ENCODE measurements at regions not wholly inside any gene's neighbourhood (a gene's known extent, or its start where the extent isn't known, plus 50 kb on each side); places are given as distances from the start of the nearest gene placed in this dataset.

DNA sequence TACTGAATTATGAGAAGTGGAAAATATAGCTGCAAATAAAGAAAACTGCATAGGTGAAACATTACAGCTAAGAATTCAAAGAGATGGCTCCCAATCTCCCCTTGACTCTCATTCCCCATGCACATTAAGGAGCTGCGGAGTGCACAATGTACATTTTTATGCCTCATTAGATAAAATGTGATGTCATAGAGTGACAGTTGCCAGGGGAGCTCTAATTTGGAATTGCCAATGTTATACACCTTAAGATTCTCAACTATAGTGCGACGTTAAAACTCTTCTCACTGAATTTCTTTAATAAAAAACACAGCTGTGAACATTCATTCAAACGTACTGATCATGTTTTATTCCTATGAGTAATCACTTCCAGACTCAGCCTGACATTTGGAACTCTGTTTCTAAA lies 386.9 kb upstream of the CELF2 start:
- H3K27me3 Mint-ChIP-seq, result peaks cover 10% of the 10 kb centered on the region
- no peak overlapping the region for H3K27ac Mint-ChIP-seq
- H3K4me1 Mint-ChIP-seq, result no peaks in the 10 kb centered on the region
- H3K4me3 Mint-ChIP-seq, result no peak overlapping the region
- H3K36me3 Mint-ChIP-seq, result no peaks in the 10 kb centered on the region
- ATAC-seq, result no peak
- peaks cover 2% of the 10 kb centered on the region for H3K9me3 Mint-ChIP-seq

- H3K4me3 Mint-ChIP-seq, result no peak overlapping the region
- no peak for ATAC-seq
These were observed 375.5 kb upstream of the CELF2 start for GRCh38 chr10:10642189-10642588.

GRCh38 chr10:10642751-10643150 lies 374.9 kb upstream of the CELF2 start:
- Mint-ChIP-seq H3K9me3 (peaks cover 2% of the 10 kb centered on the region), H3K27me3 (peaks cover 26% of the 10 kb centered on the region), H3K27ac (no peak overlapping the region), H3K4me1 (no peaks in the 10 kb centered on the region), H3K36me3 (no peaks in the 10 kb centered on the region), H3K4me3 (no peak overlapping the region)
- no peak for ATAC-seq

More at GRCh38 chr10:10642189-10642588, 375.5 kb upstream of the CELF2 start:
- Mint-ChIP-seq H3K27me3 (peaks cover 21% of the 10 kb centered on the region), H3K36me3 (no peaks in the 10 kb centered on the region), H3K27ac (no peak overlapping the region), H3K9me3 (peaks cover 2% of the 10 kb centered on the region), H3K4me1 (no peaks in the 10 kb centered on the region)

DNA sequence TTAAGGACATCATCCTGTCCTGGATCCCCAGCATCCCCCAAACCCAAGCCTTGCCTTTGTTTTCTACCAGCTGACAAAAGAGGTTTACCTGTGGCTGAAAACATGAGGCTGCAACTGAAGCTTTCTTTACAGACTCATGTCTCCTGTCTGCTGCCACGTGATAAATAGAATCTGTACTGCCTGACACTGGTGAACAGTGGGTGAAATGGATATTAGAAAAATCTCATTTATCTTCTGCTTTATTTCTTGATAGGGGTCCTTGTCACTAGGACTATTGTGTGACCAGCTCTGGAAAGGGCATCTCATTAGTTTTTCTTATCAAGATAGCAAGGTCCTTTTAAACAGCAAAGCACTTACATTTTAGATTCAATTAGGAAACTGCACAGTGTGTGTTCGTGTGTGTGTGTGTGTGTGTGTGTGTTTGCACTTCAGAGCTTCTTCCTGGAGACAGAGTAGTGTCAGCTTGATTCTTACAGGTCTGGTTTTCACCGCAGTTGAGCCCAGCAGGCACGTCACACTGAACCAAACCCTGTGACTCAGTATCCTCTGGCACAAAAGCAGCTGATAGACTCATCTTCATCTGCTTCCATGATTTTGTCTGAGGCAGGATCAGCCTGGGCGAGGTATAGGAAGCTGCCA lies 373.5 kb upstream of the CELF2 start:
- H3K4me3 Mint-ChIP-seq, result no peak overlapping the region
- no peak overlapping the region for H3K27ac Mint-ChIP-seq
- peaks cover 2% of the 10 kb centered on the region for H3K9me3 Mint-ChIP-seq
- no peaks in the 10 kb centered on the region for H3K36me3 Mint-ChIP-seq
- peaks cover 32% of the 10 kb centered on the region for H3K27me3 Mint-ChIP-seq
- ATAC-seq, result no peak
- H3K4me1 Mint-ChIP-seq, result no peaks in the 10 kb centered on the region

GRCh38 chr10:10644676-10645385 lies 372.8 kb upstream of the CELF2 start:
- H3K27me3 Mint-ChIP-seq, result peaks cover 32% of the 10 kb centered on the region
- H3K9me3 Mint-ChIP-seq, result peaks cover 2% of the 10 kb centered on the region
- H3K27ac Mint-ChIP-seq, result no peak overlapping the region
- no peaks in the 10 kb centered on the region for H3K4me1 Mint-ChIP-seq
- ATAC-seq, result no peak
- H3K4me3 Mint-ChIP-seq, result no peak overlapping the region
- no peaks in the 10 kb centered on the region for H3K36me3 Mint-ChIP-seq

DNA sequence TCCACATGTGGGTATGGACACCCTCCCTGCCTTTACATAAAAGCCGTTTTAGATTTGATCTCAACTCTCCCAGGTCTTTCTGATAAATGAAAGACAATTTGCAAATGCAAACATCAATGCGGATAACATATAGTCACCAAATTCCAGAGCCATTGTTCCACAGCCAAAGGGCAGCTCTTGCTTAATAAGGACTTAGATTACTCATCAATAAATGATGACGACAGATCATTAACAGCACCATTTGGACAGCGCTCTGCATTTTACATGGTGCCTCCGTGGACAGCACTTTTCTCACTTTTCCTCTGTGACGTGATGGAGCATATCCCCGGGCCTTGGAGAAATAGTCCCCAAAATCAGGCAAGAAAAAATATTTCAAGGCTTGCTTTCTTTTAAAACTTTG lies 370.3 kb upstream of the CELF2 start:
- no peak overlapping the region for H3K4me3 Mint-ChIP-seq
- H3K4me1 Mint-ChIP-seq, result no peaks in the 10 kb centered on the region
- no peak overlapping the region for H3K27ac Mint-ChIP-seq

GRCh38 chr10:10657139-10657760 lies 360.4 kb upstream of the CELF2 start:
- no peak for ATAC-seq
- H3K4me3 Mint-ChIP-seq, result no peak overlapping the region

More for the DNA sequence above, 370.3 kb upstream of the CELF2 start:
- H3K36me3 Mint-ChIP-seq, result no peaks in the 10 kb centered on the region
- H3K9me3 Mint-ChIP-seq, result peaks cover 2% of the 10 kb centered on the region
- ATAC-seq, result no peak
- peaks cover 32% of the 10 kb centered on the region for H3K27me3 Mint-ChIP-seq

GRCh38 chr10:10658172-10658785 lies 359.4 kb upstream of the CELF2 start:
- Mint-ChIP-seq H3K27ac (no peak overlapping the region), H3K27me3 (no peaks in the 10 kb centered on the region), H3K4me3 (no peak overlapping the region), H3K4me1 (no peaks in the 10 kb centered on the region), H3K9me3 (peaks cover 9% of the 10 kb centered on the region), H3K36me3 (no peaks in the 10 kb centered on the region)
- no peak for ATAC-seq

More at GRCh38 chr10:10657139-10657760, 360.4 kb upstream of the CELF2 start:
- H3K36me3 Mint-ChIP-seq, result no peaks in the 10 kb centered on the region
- H3K9me3 Mint-ChIP-seq, result peaks cover 12% of the 10 kb centered on the region
- H3K4me1 Mint-ChIP-seq, result no peaks in the 10 kb centered on the region
- no peak overlapping the region for H3K27ac Mint-ChIP-seq
- no peaks in the 10 kb centered on the region for H3K27me3 Mint-ChIP-seq

DNA sequence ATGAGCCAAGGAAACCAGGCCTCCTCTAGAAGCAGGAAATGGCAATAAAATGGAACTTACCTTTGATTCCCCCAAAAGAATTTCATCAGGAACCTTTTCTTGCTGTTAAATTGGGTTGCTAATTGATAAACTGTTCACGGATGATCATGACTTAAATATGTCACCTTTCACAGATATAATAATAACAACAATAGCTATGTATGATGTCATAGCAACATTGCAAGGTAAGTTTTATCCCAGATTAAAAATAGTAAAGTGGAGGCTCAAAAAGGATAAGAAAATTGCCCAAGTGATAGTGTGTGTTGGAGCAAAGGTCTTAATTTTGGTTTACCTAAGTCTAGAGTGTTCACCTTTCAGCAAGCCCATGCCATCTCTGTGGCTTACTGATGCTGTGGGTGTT lies 357.6 kb upstream of the CELF2 start:
- H3K9me3 Mint-ChIP-seq, result peaks cover 9% of the 10 kb centered on the region
- H3K4me3 Mint-ChIP-seq, result no peak overlapping the region
- H3K27ac Mint-ChIP-seq, result no peak overlapping the region
- H3K36me3 Mint-ChIP-seq, result no peaks in the 10 kb centered on the region
- ATAC-seq, result no peak
- no peaks in the 10 kb centered on the region for H3K27me3 Mint-ChIP-seq
- no peaks in the 10 kb centered on the region for H3K4me1 Mint-ChIP-seq

DNA sequence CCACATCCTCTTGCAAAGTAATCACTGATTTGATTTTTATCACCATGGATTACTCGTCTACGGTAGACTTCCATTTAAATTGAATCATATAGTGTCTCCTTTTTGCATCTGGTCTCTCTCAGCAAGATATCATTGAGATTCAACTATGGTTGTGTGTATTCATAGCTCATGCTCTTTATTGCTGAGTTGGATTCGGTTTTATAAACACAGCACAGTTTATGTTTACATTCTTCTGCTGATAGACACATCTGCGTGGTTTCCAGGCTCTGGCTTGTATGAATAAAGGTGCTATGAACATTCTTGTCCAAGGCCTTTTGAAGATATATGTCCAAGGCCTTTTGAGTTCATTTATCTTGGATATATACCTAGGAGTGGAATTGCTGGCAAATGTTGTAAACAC lies 356.5 kb upstream of the CELF2 start:
- Mint-ChIP-seq H3K36me3 (no peaks in the 10 kb centered on the region), H3K4me3 (no peak overlapping the region), H3K9me3 (peaks cover 9% of the 10 kb centered on the region), H3K27ac (no peak overlapping the region), H3K27me3 (no peaks in the 10 kb centered on the region), H3K4me1 (no peaks in the 10 kb centered on the region)
- ATAC-seq, result no peak

DNA sequence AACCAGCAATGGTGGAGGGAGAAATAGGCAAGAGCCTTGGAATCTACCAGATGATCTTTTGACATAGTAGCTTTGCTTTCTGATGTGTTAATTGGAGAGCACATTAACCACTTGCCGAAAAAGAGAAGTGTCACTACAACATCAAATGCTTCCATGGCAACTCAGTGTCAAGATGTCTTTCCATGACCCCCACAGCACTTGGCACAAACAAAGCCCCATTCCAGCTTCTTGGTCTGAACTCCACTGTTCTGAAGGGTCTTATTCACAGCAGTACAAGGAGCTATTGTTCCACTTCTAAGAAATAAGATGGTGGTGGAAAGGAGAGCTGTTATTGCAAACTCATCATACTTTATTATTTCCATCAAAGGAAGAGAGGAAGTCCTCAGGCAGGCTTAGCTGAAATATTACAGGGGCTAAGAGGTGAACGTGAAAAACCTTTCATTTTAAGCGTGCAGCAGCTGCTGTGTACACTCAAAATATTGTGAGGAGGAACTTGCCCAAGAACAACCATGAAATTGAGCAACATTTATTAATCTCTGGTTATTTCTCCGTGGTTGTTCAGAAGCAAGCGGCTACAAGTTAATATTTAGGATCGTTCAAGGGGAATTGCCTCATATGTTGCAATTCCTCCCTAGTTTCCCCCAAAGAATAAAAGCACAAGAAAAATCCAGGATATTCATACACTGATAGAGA lies 354.8 kb upstream of the CELF2 start:
- H3K4me1 Mint-ChIP-seq, result no peaks in the 10 kb centered on the region
- no peak overlapping the region for H3K27ac Mint-ChIP-seq
- no peaks in the 10 kb centered on the region for H3K36me3 Mint-ChIP-seq
- no peak for ATAC-seq
- H3K4me3 Mint-ChIP-seq, result no peak overlapping the region
- H3K27me3 Mint-ChIP-seq, result no peaks in the 10 kb centered on the region
- peaks cover 5% of the 10 kb centered on the region for H3K9me3 Mint-ChIP-seq

GRCh38 chr10:10663622-10664021 lies 354.1 kb upstream of the CELF2 start:
- H3K36me3 Mint-ChIP-seq, result no peaks in the 10 kb centered on the region
- no peaks in the 10 kb centered on the region for H3K4me1 Mint-ChIP-seq
- no peak for ATAC-seq
- H3K4me3 Mint-ChIP-seq, result no peak overlapping the region
- H3K27me3 Mint-ChIP-seq, result no peaks in the 10 kb centered on the region
- H3K27ac Mint-ChIP-seq, result no peak overlapping the region
- peaks cover 5% of the 10 kb centered on the region for H3K9me3 Mint-ChIP-seq

DNA sequence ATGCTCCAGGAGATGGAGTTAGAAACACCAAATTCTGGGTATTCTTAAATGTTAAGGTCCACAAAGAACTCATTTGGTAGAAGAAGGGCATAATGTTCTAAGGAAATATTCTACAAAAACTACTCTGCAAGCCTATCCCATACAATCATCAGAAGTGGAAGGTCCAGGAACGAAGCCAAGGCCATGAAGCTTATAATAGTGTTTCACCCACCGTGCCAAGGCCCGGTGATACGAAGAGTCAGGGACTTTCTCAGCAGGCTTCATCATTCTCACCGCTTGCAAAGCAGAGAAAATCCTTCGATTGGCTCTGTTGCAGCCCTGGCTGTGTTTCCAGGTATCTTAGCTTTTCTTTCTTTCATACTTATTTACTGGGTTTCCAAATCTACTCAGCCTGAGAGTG lies 351.9 kb upstream of the CELF2 start:
- Mint-ChIP-seq H3K27ac (no peak overlapping the region), H3K4me1 (no peaks in the 10 kb centered on the region), H3K9me3 (no peaks in the 10 kb centered on the region), H3K4me3 (no peak overlapping the region), H3K36me3 (no peaks in the 10 kb centered on the region), H3K27me3 (no peaks in the 10 kb centered on the region)
- ATAC-seq, result no peak

GRCh38 chr10:10667466-10667865 lies 350.2 kb upstream of the CELF2 start:
- Mint-ChIP-seq H3K4me1 (no peaks in the 10 kb centered on the region), H3K4me3 (no peak overlapping the region), H3K27me3 (no peaks in the 10 kb centered on the region), H3K36me3 (no peaks in the 10 kb centered on the region), H3K27ac (no peak overlapping the region), H3K9me3 (no peaks in the 10 kb centered on the region)
- no peak for ATAC-seq

DNA sequence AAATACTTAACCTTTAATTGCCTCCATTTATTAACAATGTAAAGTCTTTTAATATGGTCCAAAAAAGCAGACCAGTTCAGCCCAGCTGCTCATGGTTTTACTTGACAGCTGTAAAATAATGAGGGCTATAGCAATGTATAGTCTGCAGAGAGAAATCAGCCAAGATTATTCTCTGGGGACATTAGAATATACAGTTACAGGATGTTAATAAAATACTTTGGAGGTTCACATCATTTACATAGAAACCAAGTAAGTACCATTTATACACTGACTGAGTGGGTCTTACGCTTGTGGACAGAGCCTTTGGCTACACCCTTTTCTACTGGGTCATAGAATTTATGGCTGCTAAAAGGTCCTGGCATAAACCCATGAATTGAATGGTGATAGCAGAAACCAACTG lies 340.7 kb upstream of the CELF2 start:
- no peaks in the 10 kb centered on the region for H3K27me3 Mint-ChIP-seq
- no peak overlapping the region for H3K27ac Mint-ChIP-seq
- H3K36me3 Mint-ChIP-seq, result no peaks in the 10 kb centered on the region
- no peak overlapping the region for H3K4me3 Mint-ChIP-seq
- peaks cover 9% of the 10 kb centered on the region for H3K9me3 Mint-ChIP-seq
- ATAC-seq, result no peak
- no peaks in the 10 kb centered on the region for H3K4me1 Mint-ChIP-seq

Data from stimulated activated memory B cell treated with anti-CD40 and anti-IgM and Interleukin-4, amounts not matched to agents 10 μg/mL and 1 μg/mL and 100 μg/mL, for 72 hours (primary cell).